HG03354 (cell line): ENCODE measurements at regions not wholly inside any gene's neighbourhood (a gene's known extent, or its start where the extent isn't known, plus 50 kb on each side); places are given as distances from the start of the nearest gene placed in this dataset.

ENCODE experiments used
- ATAC-seq: cut with Tn5 transposase; IDR thresholded peaks from one replicate; pipeline ENCODE4 v1.9.1; 2021; ENCODE audit warnings: mild to moderate bottlenecking; ENCODE audit not compliant: unreplicated experiment, poor library complexity, severe bottlenecking

DNA sequence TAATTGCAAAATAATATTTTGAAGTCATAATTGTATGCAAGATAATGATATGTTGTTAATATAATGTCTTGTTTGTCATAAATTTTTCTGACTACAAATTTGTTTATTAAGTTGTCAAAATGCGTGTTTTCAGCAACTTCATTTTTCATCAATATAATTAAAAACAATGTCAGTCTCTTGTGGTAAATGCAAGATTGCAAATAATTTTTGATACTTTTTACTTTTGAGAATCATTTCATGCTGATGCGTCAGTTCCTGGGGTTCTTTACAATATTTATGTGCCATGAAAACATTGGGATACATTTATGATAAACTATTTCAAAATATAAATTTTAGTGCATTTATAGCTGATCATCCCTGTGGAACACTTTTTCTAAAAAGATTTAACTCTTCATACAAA lies 1504.8 kb downstream of the BRD1 start:
- no peak for ATAC-seq

DNA sequence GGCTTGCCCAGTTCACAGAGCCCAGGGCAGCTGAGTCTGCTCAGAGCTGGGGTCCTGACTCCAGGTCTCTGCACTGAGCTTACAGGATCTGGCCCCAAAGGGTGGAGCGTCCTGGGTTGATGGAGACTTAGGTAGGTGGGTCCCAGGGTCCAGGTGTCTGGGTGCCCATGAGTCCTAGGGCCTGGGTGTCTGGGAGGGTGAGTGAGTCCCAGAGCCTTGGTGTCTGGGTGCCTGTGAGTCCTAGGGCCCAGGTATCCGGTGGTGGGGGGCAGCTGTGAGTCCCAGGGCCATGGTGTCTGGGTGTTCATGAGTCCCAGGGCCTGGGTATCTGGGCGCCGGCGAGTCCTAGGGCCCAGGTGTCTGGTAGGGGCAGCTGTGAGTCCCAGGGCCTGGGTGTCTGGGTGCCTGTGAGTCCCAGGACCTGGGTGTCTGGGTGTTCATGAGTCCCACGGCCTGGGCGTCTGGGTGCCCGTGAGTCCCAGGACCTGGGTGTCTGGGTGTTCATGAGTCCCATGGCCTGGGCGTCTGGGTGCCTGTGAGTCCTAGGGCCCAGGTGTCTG lies 1505.6 kb downstream of the BRD1 start:
- no peak for ATAC-seq

DNA sequence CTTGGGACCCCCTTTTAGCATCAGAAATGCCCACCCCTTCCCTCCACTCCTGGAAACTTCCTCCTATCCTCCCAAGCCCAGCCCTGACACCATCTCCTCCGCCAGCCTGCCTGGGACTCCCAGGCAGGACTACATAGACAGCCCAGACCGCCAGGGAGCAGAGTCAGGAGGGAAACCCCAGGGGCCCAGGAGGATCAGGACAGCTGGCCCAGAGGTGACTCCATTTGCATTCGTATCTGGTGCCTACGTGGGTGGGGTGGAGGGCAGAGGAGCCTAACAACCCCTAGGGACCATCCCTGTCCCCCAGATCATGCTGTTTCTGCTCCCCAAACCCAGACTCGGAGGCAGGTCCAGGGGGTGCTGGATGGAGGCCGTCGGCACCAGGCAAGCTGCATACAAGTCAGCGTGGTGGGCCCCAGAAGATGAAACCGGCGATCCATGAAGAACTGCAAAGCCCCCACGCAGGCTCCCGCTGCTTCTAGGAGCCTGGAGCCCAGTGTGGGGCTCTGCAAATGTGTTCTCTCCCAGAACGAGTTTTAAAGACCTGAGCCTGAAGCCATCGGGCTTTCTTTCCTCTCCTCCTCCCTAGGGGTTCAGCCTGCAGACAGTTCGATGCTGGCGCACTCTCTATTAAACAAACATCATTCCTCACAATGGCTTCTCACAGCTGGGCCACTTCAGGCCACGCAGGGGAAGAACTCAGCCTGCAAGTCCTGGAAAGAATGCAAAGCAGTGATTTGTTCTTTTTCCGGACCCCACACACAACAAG lies 1506.8 kb downstream of the BRD1 start:
- ATAC-seq: no peak

DNA sequence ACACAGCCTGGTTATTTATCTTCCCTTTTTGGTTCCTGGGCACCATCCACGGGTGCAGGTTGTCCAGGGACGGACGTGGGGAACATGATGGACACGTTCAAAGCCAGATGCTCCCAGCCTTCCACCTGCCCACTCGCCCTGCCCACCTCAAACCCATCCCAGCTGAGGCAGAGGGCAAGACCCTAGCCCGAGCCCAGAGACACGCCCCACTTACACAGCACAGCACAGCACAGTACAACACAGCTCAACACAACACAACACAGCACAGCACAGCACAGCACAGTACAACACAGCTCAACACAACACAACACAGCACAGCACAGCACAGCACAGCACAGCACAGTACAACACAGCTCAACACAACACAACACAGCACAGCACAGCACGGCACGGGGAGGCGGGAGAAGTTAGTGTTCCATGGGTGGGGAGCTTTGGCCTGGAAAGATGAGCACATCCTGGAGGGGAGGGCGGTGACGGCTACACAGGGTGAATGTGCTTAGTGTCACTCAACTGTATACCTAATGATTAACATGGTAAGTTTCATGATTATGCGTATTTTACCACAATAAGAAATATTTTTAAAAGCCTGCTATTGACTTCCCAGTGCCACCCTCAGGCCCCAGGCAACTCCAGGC lies 1507.5 kb downstream of the BRD1 start:
- ATAC-seq: no peak

DNA sequence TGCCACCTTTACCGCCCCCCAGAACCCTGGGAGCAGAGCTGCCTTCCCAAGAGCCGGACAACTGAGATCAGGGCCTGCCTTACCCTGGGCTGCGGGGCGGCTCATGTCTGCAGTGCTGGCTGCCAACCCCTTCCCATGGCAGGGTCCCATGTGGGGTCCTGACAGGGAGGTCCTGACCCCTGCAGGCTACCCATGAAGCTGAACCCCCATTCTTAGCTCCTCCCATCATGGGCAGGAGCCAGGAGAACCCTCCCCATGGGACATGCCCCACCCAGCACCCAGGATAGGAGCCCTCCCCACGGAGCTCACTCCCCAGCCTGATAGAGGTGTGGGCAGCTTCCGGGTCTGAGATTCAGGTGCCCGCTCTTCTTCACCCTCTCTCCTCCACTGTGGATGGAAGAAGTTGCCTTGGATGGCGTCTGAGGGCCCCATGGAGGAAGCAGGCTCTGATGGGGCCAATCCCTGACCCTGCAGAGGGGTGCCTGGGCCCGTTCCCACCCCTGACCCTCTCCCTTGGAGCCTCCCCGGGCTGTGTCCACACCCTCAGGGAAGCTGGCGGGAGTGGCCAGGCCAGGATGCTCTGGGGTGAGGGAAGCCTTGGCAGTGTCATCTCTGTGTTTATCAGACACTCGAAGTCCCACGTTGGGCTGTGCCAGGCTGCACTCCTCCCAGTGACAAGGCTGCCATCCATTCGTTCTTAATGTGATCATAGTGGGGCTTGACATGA lies 1508.2 kb downstream of the BRD1 start:
- ATAC-seq: no peak

DNA sequence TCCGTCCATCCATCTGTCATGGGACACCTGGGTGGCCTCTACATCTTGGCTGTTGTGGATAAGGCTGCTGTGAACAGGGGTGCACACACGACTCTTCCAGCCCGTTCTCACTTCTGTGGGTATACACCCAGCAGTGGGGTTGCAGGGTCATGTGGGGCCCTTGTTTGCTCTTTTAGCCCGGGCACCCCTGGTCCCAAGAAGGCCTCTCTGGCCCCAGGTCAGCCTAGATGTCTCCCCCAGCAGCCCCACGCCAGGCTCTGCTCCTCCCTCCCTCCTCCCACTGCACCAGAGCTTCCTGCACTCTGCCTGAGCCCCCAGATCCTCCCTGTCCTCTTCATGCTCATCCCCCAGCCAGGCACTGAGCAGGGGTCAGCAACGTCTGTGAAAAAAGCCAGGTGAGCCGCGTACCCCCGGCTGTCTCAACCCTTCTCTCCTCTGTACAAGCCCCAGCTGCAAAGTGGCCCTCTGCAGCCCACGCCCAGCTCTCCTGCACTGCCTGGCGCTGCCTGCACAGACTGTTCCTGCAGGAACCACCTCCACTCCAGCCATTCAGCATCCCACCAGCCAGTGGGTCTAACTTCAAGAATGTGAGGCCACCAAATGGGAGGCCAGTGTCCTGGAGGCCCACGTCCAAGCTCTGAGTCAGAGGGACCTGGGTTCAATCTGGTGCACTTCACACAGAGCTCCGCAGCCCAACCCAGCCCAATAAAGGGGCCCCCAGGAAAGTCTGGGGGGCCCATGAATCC lies 1508.9 kb downstream of the BRD1 start:
- ATAC-seq: no peak

DNA sequence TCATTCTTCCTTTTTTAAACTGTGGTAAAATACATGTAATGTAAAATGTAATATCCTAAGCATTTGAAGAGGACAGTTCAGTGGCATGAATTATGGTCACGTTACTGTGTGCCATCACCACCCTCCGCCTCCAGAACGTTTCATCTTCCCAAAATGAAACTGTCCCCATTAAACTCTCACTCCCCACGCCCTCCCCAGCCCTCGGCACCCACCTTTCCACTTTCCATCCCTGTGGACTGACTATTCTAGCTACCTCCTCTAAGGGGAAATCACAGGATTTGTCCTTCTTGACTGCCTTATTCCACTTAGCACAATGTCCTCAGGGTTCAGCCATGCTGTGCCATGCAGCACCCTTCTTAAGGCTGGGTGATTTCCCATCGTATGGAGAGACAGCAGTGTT lies 1509.5 kb downstream of the BRD1 start:
- no peak for ATAC-seq

DNA sequence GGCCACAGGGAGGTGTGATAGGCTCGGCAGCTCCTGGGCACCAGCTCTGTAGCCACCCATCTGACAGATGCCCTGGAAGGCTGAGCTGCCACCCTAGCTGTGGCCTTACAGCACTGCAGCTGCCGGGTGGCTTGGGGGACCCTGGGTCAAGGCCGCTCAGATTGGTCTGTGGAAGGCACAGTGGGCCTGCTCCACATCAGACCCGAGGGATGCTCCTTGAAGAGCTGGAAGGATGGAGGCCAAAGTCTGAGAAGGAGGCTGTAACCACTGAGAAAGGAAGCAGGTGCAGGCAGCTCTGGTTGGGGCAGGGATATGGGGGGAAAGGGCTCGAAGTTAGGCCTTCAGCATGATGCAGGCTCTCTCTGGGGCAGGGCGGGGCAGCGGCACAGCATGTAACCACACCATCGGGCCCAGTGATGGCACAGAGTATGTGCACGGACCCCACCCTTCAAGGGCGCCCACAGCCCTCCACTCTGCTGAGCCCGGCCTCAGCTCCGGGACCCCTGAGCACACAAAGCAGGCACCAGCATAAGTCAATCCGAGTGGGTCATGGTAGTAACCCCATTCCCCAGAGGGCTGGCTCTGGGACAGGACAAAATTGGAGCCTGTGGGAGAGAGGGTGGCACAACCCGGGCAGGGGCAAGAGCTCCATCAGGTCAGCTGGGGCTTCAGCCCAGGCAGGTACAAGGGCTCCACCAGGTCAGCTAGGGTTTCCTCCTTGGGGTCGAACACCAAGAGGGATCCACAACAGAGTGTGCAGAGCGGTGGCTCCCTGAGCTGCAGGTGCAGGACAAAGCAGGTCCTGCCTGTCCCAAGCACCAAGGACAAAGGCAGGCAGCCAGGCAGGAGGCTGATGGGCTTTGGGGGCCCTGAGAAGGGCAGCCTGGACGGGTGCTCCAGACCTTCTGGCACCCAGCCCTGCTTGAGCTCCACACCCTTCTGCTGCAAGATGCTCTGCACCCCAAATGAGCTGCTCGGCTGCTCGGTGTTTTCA lies 1511.1 kb downstream of the BRD1 start:
- ATAC-seq: no peak

DNA sequence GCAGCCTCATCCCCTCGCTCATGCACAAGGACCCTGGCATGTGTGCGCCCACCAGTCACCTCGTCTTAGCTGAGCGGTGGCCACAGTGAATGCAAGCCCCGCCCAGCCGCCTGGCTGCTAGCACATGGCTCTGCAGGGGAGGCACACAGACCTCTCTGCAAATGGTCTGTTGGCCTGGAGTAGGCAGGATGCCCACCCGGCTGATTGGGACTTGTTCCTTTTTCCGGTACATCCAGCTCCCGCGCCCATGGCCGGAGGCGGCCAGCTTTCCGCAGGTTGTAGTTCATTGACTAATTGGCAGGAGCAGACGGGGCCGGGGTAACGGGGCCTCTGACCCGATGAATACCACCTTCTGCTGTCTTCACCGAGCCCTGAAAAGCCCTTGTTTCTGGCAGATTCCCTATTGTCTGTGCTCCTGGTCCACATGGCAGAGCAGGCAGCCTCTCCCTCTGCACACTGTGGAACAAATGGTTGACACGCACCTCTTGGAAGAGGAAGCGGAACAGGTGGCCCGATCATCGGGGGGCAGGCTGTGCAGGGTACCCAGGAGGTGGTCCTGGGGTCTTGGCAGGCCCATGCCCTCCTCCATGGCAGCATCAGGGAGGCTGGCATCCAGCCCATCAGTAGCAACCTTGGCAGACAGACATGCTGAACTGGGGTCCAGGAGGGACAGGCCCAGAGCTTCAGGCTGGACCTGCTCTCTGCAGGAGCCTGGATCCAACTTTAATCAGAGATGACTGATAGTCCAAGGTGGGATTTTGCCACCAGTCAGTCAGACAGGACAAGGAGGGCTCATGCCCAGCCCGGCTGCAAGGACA lies 1512.0 kb downstream of the BRD1 start:
- ATAC-seq: no peak

DNA sequence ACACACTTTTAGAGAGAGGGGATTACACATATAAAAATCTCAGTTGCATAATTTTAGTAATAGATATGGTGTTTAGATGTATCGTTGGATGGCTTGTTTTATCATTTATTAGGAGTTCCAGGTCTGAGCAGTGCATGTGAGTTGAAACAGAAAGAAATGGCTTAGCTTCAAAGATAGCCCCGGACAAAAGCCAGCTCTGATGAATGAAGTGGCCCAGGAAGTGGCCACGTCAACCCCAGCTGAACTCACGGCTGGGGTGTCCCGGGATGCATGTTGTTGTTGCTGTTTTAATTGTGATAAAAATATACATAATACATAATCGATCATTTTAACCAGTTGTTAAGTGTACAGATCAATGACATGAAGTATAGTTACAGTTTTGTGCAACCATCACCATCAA lies 1513.6 kb downstream of the BRD1 start:
- ATAC-seq: no peak

DNA sequence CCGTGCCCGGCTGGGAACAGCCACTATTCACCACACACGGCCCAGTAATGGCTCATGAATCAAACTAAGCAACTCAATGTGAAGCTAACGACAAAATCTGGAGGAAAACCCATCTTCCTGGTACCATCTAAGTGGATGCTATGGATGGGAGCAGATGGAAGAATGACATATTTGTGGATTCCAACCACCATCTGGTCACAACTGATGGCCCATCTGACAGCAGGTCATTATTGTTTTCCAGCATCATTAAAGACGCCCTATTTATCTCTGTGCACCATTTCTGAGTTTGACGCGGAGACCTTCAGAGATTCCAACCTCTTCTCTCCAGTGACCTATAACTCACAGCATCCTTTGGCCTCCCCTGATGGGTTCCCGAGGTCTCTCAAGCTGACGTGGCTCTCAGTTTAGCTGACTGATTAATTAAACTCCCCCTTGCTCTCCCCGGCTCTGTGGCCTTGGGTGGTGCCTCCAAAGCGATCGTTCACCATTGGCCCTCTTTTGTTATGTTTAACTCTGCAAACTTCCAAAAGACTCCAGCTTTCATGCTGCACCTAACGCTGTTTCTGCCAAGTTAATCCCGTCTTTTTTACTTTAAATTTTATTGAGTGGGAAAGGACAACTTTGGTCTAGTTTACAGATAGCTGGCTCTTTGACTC lies 1514.4 kb downstream of the BRD1 start:
- no peak for ATAC-seq

DNA sequence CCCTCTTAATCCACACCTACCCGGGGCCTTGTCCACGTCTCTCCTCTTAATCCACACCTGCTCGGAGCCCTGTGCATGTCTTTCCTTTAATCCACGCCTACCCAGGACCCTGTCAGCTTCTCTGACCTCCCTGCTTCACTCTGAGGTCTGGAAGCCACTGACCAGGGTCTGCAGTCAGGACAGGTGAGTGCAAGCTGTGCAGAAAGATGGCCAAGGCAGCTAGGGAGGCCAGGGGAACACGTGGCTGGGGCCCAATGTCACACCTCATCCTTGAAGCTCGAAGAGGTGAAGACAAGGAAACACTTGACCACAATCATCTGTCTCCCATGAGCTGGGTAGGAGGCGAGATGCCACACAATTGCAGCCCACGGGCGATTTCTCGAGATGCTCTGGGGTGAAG lies 1516.9 kb downstream of the BRD1 start:
- ATAC-seq: no peak

DNA sequence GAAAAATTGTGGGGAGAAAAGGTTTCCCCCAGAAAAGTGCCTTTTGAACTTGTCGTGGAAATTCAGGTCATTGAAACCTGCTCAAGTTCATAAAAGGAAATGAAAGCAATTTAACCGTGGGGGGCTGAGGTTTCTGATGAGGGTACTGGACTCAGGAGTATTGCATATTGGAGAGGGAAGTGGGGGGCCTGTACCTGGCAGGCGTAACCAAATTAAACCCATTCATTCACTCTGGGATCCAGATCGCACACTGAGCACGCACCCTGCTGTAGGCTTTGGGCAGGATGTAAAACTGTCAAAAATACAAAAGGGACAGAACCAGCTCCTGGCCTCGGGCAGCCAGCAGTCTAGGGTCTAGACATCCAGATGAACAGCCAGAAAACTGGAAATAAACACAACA lies 1517.4 kb downstream of the BRD1 start:
- ATAC-seq: no peak

DNA sequence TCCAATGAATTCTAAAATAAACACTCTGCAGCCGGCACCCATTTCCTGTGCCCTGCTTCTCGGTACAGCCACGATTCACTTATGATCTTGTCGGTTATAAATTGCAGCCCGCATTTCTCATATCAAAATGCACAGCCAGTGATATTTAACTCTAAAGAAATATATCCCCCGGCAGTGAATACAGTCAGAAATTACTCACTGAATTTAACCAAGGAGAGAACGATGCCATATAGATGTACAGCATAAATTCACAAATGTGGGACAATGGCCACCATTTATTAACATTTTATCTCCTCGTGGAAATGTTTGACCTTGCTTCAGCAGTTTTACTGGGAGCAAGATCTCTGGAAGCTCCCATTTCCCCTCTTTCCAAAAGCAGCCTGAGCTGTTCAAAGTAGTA lies 1517.8 kb downstream of the BRD1 start:
- no peak for ATAC-seq

DNA sequence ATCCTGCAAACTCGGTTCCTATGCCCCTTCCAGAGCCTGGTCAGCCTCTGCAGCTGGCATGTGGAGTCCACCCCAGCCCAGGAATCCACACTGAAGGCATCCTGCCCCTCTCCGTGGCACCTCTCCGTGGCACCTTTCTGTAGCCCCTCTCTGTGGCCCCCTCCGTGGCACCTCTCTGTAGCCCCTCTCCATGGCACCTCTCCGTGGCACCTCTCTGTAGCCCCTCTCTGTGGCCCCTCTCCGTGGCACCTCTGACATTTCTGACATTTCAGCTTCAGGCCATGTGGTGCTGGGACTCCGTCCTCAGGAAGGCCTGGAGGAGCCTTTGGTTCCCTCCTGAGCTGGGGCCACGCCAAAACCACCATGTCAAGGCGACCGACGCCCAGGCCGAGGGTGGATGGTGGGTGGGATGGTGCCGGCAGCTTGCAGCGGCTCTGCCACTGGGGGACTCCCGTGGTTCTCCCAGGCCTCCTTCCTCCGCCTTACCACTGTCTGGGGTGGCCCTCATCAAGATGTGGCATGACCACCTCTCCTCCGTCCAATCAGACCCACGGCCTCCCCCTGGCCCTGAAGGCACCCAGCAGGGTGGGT lies 1518.5 kb downstream of the BRD1 start:
- no peak for ATAC-seq

DNA sequence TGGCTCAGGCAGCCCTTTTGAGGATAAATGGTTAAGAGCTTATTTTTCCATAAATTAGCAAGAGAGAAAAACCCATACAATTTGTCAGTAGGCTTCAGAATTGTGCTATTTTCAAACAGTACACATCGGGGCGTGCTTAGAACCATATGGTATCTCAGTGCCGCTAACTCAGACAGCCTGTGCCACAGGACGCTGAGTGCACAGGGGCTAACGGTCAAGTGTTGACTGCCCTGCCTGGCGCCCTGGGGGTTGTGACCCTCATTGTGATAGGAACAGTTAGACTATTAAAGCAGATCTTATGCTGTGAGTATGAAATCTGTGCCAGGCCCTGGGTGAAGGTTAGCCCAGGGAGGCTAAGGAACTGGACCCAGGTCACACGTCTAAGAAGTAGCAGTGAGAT lies 1519.7 kb downstream of the BRD1 start:
- ATAC-seq: no peak

DNA sequence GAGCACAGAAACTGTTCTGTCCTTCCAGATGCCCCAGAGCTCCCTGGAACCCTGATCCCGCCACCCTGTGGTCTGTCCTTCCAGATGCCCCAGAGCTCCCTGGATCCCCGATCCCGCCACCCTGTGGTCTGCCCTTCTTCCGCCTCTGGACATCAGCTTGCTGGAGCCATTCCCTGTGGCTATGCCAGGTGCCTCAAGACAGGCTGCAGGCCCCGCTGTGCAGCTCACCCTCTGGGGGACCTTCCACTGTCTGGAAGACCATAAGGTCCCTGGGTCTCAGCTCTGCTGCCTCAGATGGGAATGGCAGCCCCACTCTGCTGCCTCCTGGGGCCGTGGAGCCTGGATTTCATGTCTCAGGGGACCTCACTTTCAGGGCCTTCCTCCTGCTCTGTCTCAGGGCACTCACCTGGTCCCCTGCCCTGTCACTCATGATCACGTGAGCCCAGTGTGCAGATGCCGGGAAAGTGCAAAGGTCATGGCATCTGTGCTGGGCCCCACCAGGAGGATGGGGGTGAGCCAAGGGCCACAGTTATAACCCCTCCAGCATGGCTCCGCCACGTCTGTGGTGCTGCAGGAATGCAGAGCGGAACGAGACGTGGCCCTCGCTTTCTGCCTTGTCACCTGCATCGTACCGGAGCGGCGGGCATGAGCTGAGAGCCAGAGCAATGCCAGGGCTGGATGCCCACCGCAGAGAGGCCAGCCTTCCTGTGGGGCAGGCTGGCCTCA lies 1520.7 kb downstream of the BRD1 start:
- ATAC-seq: no peak
